ENCODE measurements at regions not wholly inside any gene's neighbourhood (a gene's known extent, or its start where the extent isn't known, plus 50 kb on each side); places are given as distances from the start of the nearest gene placed in this dataset.
"Not testable (repeated sequence)": the region's sequence is repeated elsewhere in the genome, so short reads cannot be mapped to it uniquely, and the experiment has no call there.

GRCh38 chr13:56547921-56548320, 592.8 kb upstream of the PRR20A start:
- not testable (repeated sequence) for TF ChIP-seq CTCF, POLR2A, POLR2AphosphoS5 (IDR thresholded peaks at IDR 0.05)

Measured in stomach (tissue), 4 donors.